Lung (tissue), 11 donors: ENCODE measurements at regions not wholly inside any gene's neighbourhood (a gene's known extent, or its start where the extent isn't known, plus 50 kb on each side); places are given as distances from the start of the nearest gene placed in this dataset.

Experiments
- ATAC-seq: fragments of 200-7000 bp; cut with Tn5 transposase; one replicate; pipeline ENCODE4 v1.9.1; 2020; ENCODE audit warnings: moderate number of reproducible peaks; ENCODE audit not compliant: insufficient read depth, low FRiP score
- DNase-seq, 3 donors: peaks; one replicate each; pipeline ENCODE4 v3.0.0-alpha.2; 2013 to 2017
- H3K27ac ChIP-seq, 2 donors: one replicate each; pipeline ENCODE4 v1.5.1; 2013; ENCODE audit warnings: mild to moderate bottlenecking in 2 of 2, moderate library complexity in 2 of 2, control low read depth in 1 of 2, inconsistent platforms in 1 of 2, low read depth in 1 of 2, low read length in 1 of 2
- H3K27me3 ChIP-seq, 3 donors: one replicate each; pipeline ENCODE4 v1.5.1; 2013; ENCODE audit warnings: low read length in 2 of 3; ENCODE audit not compliant: control insufficient read depth in 3 of 3, insufficient read depth in 3 of 3
- H3K36me3 ChIP-seq, 4 donors: one replicate each; pipeline ENCODE4 v1.5.1; 2013; ENCODE audit warnings: low read length in 4 of 4, mild to moderate bottlenecking in 1 of 4, moderate library complexity in 1 of 4; ENCODE audit not compliant: control insufficient read depth in 4 of 4, insufficient read depth in 4 of 4
- H3K4me1 ChIP-seq, 5 donors: one replicate each; pipeline ENCODE4 v1.5.1; 2013; ENCODE audit warnings: low read length in 5 of 5, mild to moderate bottlenecking in 2 of 5, moderate library complexity in 1 of 5; ENCODE audit not compliant: control insufficient read depth in 5 of 5, insufficient read depth in 5 of 5
- H3K4me3 ChIP-seq: one replicate; pipeline ENCODE4 v1.5.1; 2013; ENCODE audit warnings: mild to moderate bottlenecking, control low read depth, moderate library complexity
- H3K9ac ChIP-seq, 2 donors: one replicate each; pipeline ENCODE4 v1.5.1; 2013; ENCODE audit warnings: low read length in 2 of 2, control low read depth in 1 of 2; ENCODE audit not compliant: insufficient read depth in 1 of 2
- H3K9me3 ChIP-seq, 4 donors: one replicate each; pipeline ENCODE4 v1.5.1; 2013; ENCODE audit warnings: low read length in 3 of 4, mild to moderate bottlenecking in 1 of 4, moderate library complexity in 1 of 4; ENCODE audit not compliant: control insufficient read depth in 4 of 4, insufficient read depth in 3 of 4
- WGBS, 2 donors: extraction: QIAGEN DNeasy Blood & Tissue Kit; methylation state at CpG; one replicate each; pipeline ENCODE4 v1.1.7; 2013; 5-methylcytosine and 5-hydroxymethylcytosine counted together
- TF ChIP-seq, protein P1 (sequence below): IDR thresholded peaks from 2 replicates; pipeline ENCODE4 v1.5.1; 2012; ENCODE audit warnings: mild to moderate bottlenecking; ENCODE audit errors: control extremely low read depth, extremely low read depth
- donor health status: control.
- donor health status: control.
- donor health status: Bipolar disorder and iron deficiency.
- donor health status: healthy.
- donor health status: DM: yes; HTN: yes; CAD: no.

DNA sequence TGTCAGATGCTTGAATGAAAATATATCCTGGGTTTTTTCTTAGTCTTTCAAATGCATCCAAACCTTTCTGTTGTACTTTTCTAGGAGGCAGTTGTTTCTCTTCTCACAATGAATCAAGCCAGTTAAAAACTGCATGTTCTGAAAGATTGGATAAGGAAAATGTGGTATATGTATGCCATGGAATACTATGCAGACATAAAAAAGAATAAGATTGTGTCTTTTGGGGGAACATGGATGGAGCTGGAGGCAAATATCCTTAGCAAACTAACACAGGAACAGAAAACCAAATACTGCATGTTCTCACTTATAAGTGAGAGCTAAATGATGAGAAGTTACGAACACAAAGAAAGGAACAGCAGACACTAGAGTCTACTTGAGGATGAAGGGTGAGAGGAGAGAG, 51.7 kb upstream of the MAPK4 start:
- no peak for DNase-seq
- TF ChIP-seq, protein P1, sequence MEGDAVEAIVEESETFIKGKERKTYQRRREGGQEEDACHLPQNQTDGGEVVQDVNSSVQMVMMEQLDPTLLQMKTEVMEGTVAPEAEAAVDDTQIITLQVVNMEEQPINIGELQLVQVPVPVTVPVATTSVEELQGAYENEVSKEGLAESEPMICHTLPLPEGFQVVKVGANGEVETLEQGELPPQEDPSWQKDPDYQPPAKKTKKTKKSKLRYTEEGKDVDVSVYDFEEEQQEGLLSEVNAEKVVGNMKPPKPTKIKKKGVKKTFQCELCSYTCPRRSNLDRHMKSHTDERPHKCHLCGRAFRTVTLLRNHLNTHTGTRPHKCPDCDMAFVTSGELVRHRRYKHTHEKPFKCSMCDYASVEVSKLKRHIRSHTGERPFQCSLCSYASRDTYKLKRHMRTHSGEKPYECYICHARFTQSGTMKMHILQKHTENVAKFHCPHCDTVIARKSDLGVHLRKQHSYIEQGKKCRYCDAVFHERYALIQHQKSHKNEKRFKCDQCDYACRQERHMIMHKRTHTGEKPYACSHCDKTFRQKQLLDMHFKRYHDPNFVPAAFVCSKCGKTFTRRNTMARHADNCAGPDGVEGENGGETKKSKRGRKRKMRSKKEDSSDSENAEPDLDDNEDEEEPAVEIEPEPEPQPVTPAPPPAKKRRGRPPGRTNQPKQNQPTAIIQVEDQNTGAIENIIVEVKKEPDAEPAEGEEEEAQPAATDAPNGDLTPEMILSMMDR, result no peak
- Histone ChIP-seq H3K36me3 (no peaks in the 10 kb centered on the region), H3K4me3 (no peak overlapping the region), H3K27ac (no peak overlapping the region), H3K9me3 (no peaks in the 10 kb centered on the region), H3K27me3 (no peaks in the 10 kb centered on the region), H3K9ac (no peak overlapping the region), H3K4me1 (no peaks in the 10 kb centered on the region)
- WGBS, 2 donors, result 96 to 100% methylated on average over 1 of the region's 1 CpG
- ATAC-seq, result no peak

DNA sequence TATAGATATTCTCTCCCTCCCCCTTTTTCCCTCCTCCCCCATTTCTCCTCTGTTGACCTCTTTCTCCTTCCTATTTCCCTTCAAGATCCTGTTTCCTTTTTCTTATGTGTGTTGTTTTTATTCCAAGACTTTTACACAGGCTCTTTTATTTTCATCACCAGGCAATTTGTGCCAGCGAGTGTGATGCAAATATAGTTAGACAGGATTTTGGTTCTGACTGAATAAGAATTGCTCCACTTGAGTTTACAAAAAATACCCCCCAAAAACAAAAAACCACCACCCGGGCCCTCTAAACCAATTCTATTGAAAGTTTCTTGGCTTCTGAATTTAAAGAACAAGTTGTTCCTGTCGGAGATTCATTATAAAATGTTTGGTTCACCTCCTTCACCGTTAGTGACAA, 50.9 kb upstream of the MAPK4 start:
- no peak for ATAC-seq
- 72 to 79% methylated on average over 4 of the region's 4 CpGs for WGBS, 2 donors
- TF ChIP-seq, protein P1, result no peak
- DNase-seq, result no peak
- Histone ChIP-seq H3K9me3 (no peaks in the 10 kb centered on the region), H3K4me3 (no peak overlapping the region), H3K27ac (no peak overlapping the region), H3K27me3 (no peaks in the 10 kb centered on the region), H3K9ac (no peak overlapping the region), H3K4me1 (no peaks in the 10 kb centered on the region), H3K36me3 (no peaks in the 10 kb centered on the region)
